Cardiac muscle cell (in vitro differentiated cells and primary cell): ENCODE measurements at regions not wholly inside any gene's neighbourhood (a gene's known extent, or its start where the extent isn't known, plus 50 kb on each side); places are given as distances from the start of the nearest gene placed in this dataset.

Source experiments
- DNase-seq, 2 donors: peaks; one replicate each; pipeline versions ENCODE4 v3.0.0 to v3.0.0-alpha.2; 2010 to 2017; ENCODE audit warnings: low read depth in 1 of 2, low spot score in 1 of 2
- H3K27ac ChIP-seq: fragments of 200-600 bp; sonication (generic); 2 replicates; pipeline ENCODE4 v1.5.1; 2016
- H3K27me3 ChIP-seq: fragments of 200-600 bp; sonication (generic); 2 replicates; pipeline ENCODE4 v1.6.0; 2016; ENCODE audit warnings: control low read depth
- H3K36me3 ChIP-seq: fragments of 200-600 bp; sonication (generic); 2 replicates; pipeline ENCODE4 v1.5.1; 2016; ENCODE audit warnings: control low read depth
- H3K4me1 ChIP-seq: fragments of 200-600 bp; sonication (generic); 2 replicates; pipeline ENCODE4 v1.8.1; 2017; ENCODE audit warnings: low read depth, mild to moderate bottlenecking, mixed run types
- H3K4me3 ChIP-seq: fragments of 200-600 bp; sonication (generic); 2 replicates; pipeline ENCODE4 v1.5.1; 2016; ENCODE audit warnings: mild to moderate bottlenecking
- H3K9me3 ChIP-seq: fragments of 200-600 bp; sonication (generic); 2 replicates; pipeline ENCODE4 v1.5.1; 2017; ENCODE audit warnings: low read depth, mild to moderate bottlenecking, control low read depth
- CTCF ChIP-seq: IDR thresholded peaks from 2 replicates; pipeline ENCODE4 v1.5.1; 2012; ENCODE audit warnings: low read depth, mild to moderate bottlenecking, low read length

- Histone ChIP-seq H3K4me1 (no peaks in the 10 kb centered on the region), H3K27me3 (no peaks in the 10 kb centered on the region), H3K36me3 (no peaks in the 10 kb centered on the region), H3K27ac (no peak overlapping the region), H3K4me3 (no peak overlapping the region), H3K9me3 (no peaks in the 10 kb centered on the region)
- DNase-seq = no peak
- TF ChIP-seq CTCF = no peak
Observed at GRCh38 chr21:18986197-18986596, 582.6 kb upstream of the TMPRSS15 start.

- H3K27me3 ChIP-seq = no peaks in the 10 kb centered on the region
- H3K27ac ChIP-seq = no peak overlapping the region
- no peaks in the 10 kb centered on the region for H3K36me3 ChIP-seq
- TF ChIP-seq CTCF = no peak
- no peak overlapping the region for H3K4me3 ChIP-seq
- H3K4me1 ChIP-seq = no peaks in the 10 kb centered on the region
- DNase-seq = no peak
- H3K9me3 ChIP-seq = no peaks in the 10 kb centered on the region
Observed at GRCh38 chr21:18987520-18988026, 584.0 kb upstream of the TMPRSS15 start.

GRCh38 chr21:18989953-18990495, 586.4 kb upstream of the TMPRSS15 start:
- Histone ChIP-seq H3K27ac (no peak overlapping the region), H3K36me3 (no peaks in the 10 kb centered on the region), H3K9me3 (no peaks in the 10 kb centered on the region), H3K4me3 (no peak overlapping the region), H3K4me1 (no peaks in the 10 kb centered on the region), H3K27me3 (no peaks in the 10 kb centered on the region)
- TF ChIP-seq CTCF = no peak
- no peak for DNase-seq

GRCh38 chr21:18991846-18992245, 588.3 kb upstream of the TMPRSS15 start:
- no peak for DNase-seq
- no peaks in the 10 kb centered on the region for H3K9me3 ChIP-seq
- H3K36me3 ChIP-seq = no peaks in the 10 kb centered on the region
- TF ChIP-seq CTCF = no peak
- no peaks in the 10 kb centered on the region for H3K27me3 ChIP-seq
- H3K27ac ChIP-seq = no peak overlapping the region
- no peaks in the 10 kb centered on the region for H3K4me1 ChIP-seq
- no peak overlapping the region for H3K4me3 ChIP-seq

GRCh38 chr21:19010251-19010650, 606.7 kb upstream of the TMPRSS15 start:
- no peak for DNase-seq
- H3K4me1 ChIP-seq = no peaks in the 10 kb centered on the region
- no peak overlapping the region for H3K4me3 ChIP-seq
- H3K36me3 ChIP-seq = no peaks in the 10 kb centered on the region
- no peaks in the 10 kb centered on the region for H3K27me3 ChIP-seq
- no peaks in the 10 kb centered on the region for H3K9me3 ChIP-seq
- TF ChIP-seq CTCF = no peak
- no peak overlapping the region for H3K27ac ChIP-seq
